Activated CD4-positive, alpha-beta T cell treated with anti-CD3 and anti-CD28 coated beads, Interleukin-2, amount 10 ng/mL, durations not matched to agents 7 days and 5 days (primary cell): ENCODE measurements at regions not wholly inside any gene's neighbourhood (a gene's known extent, or its start where the extent isn't known, plus 50 kb on each side); places are given as distances from the start of the nearest gene placed in this dataset.
A peak's percentile ranks its signal among the peaks of the same experiment; 100 is the strongest.
"Not testable (repeated sequence)": the region's sequence is repeated elsewhere in the genome, so short reads cannot be mapped to it uniquely, and the experiment has no call there.

Experiments used
- CTCF ChIA-PET: fragments of 350-600 bp; sonication (Branson Sonifier 250); formaldehyde crosslinking; loops from one replicate; lab custom pipeline; 2021; ENCODE audit warnings: antibody characterized with exemption; lab: Charles Lee
- POLR2A ChIA-PET: fragments of 350-600 bp; sonication (Branson Sonifier 250); formaldehyde crosslinking; loops from one replicate; lab custom pipeline; 2021; ENCODE audit warnings: antibody characterized with exemption; lab: Charles Lee
- DNase-seq: peaks from one replicate; pipeline ENCODE4 v3.0.0-alpha.2; 2020
- H3K27ac Mint-ChIP-seq: one replicate; pipeline ENCODE4 v1.8.0; 2021; ENCODE audit warnings: mild to moderate bottlenecking, moderate library complexity, mixed read lengths
- H3K27me3 Mint-ChIP-seq: one replicate; pipeline ENCODE4 v1.8.0; 2021; ENCODE audit warnings: mixed read lengths
- H3K36me3 Mint-ChIP-seq: one replicate; pipeline ENCODE4 v1.8.0; 2021; ENCODE audit warnings: low read depth, mixed read lengths
- H3K4me1 Mint-ChIP-seq: one replicate; pipeline ENCODE4 v1.8.0; 2021; ENCODE audit warnings: mixed read lengths
- H3K4me3 Mint-ChIP-seq: one replicate; pipeline ENCODE4 v1.8.0; 2021; ENCODE audit warnings: mild to moderate bottlenecking, moderate library complexity, mixed read lengths
- H3K9me3 Mint-ChIP-seq: one replicate; pipeline ENCODE4 v1.8.0; 2021; ENCODE audit warnings: mixed read lengths

DNA sequence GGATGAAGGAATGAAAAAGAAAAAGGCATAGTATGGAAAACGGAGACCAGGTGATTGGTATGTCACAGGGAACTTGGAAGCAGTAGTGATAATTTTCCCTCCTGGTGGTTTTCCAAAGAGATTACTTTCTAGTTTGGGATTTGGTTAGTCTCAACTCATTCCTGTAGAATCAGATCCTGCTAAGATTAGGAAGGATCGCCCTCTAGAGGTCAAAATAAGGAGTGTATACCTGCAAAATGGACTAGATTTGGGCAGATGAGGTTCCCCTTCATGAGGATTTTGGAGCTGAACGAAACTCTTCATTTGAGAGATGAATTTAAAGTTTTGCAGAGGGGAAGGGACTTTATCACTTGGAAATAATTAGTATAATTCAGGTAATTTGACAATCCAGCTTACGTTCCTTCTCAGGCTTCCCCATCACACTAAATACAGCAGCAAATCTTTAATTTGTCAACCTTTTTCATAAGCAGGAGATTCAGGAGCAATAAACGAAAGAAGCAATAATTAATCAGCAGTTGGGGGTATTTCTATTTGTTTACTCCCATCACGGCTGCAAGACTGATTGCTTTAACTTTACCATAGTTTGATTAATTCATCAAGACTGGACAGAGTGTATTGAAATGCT, 65.2 kb downstream of the CCDC195 start:
- peak; percentile 35 for DNase-seq
- ChIA-PET POLR2A (no interaction called here), CTCF (interaction anchor here (0.6 to 1.6 kb wide), 7 partner anchors 11 to 361 kb away, joined by 3 to 5 read pairs (median 4); no protein-coding TSS in a partner anchor)
- no peak overlapping the region for H3K27ac Mint-ChIP-seq
- H3K27me3 Mint-ChIP-seq, result no peaks in the 10 kb centered on the region
- H3K4me3 Mint-ChIP-seq, result no peak overlapping the region
- H3K9me3 Mint-ChIP-seq, result no peaks in the 10 kb centered on the region
- peaks cover 3% of the 10 kb centered on the region for H3K4me1 Mint-ChIP-seq
- H3K36me3 Mint-ChIP-seq, result no peaks in the 10 kb centered on the region

DNA sequence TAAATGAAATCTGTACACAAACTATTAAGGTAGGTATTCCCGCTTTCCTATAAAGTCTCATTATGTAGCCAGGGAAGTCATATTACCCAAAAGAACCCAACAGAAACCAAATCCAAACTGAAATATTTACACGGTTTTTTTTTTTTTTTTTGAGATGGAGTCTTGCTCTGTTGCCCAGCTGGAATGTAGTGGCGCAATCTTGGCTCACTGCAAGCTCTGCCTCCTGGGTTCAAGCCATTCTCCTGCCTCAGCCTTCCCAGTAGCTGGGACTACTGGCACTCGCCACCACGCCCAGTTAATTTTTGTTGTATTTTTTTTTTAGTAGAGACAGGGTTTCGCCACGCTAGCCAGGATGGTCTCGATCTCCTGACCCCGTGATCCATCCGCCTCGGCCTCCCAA, 62.5 kb upstream of the CUL3 start:
- H3K27me3 Mint-ChIP-seq, H3K4me3 Mint-ChIP-seq, H3K4me1 Mint-ChIP-seq, CTCF ChIA-PET, POLR2A ChIA-PET, H3K9me3 Mint-ChIP-seq, DNase-seq, H3K27ac Mint-ChIP-seq, H3K36me3 Mint-ChIP-seq: not testable (repeated sequence)

DNA sequence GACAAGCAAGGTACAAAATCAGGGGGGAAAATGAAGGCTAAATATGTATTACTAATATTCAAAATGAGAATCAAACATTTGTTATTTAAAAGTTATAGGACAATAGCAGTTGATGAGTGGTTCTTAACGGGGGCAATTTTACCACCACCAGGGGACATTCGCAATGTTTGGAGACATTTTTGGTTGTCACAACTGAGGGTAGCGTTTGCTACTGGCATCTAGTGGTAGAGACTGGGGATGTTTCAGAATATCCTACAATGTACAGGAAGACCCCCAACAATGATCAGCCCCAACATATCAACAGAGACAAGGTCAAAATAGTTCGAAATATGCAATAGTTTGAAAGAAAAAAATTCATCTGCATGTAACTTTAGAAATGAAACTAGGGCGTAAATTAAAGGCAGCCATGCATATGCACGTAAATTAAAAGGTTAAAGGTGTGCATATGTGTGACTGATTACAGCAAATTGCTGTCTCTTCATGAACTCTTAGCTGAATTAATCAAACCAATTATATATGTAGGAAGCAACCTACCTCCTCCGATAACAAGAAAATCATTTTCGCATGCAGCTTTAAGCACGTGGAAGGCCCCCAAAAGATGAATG, 61.2 kb upstream of the CUL3 start:
- peak; percentile 21 for DNase-seq
- H3K27ac Mint-ChIP-seq, result no peak overlapping the region

DNA sequence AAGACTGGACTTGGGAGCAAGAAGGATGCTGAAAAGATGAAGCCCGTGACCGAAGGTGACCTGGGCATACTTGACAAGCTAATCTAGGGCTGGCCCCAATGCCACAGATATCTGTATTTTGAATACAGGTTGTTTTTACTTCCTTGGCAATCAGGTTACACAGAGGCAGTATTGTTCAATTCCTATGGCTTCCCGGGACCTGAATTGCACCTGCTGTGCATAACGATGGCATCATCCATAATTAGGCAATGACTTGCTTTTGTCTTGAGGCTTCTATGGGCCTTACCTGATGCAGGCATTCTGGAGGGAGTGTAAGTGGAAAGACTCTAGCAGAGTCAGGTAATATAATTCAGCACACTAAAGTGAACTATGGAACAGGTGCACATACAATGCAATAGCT, 60.6 kb upstream of the CUL3 start:
- Mint-ChIP-seq H3K4me3 (no peak overlapping the region), H3K36me3 (no peaks in the 10 kb centered on the region), H3K27me3 (no peaks in the 10 kb centered on the region), H3K9me3 (no peaks in the 10 kb centered on the region), H3K4me1 (peaks cover 2% of the 10 kb centered on the region), H3K27ac (no peak overlapping the region)
- ChIA-PET POLR2A (no interaction called here), CTCF (no interaction called here)
- DNase-seq, result no peak

More for the DNA sequence above, 61.2 kb upstream of the CUL3 start:
- H3K27me3 Mint-ChIP-seq, result no peaks in the 10 kb centered on the region
- H3K4me3 Mint-ChIP-seq, result no peak overlapping the region
- CTCF ChIA-PET, result interaction anchor here (0.6 kb wide), 1 partner anchor 136 kb away, joined by 3 read pairs; no protein-coding TSS in a partner anchor
- POLR2A ChIA-PET, result no interaction called here
- peaks cover 3% of the 10 kb centered on the region for H3K4me1 Mint-ChIP-seq
- no peaks in the 10 kb centered on the region for H3K36me3 Mint-ChIP-seq
- H3K9me3 Mint-ChIP-seq, result no peaks in the 10 kb centered on the region

DNA sequence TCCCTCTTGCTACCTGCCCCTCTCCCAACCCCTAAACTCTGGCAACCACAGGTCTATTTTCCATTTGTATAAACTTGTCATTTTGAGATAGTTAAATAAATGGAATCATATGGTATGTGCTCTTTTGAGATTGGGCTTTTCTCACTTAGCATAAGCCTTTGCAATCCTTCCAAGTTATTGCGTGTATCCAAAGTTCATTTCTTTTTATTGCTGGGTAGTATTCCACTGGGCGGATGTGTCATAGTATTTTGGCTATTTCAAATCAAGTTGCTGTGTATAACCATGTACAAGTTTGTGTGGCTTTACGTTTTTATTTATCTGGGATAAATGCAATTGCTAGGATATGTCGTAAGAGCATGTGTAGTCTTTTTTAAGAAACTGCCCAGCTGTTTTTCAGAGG, 55.5 kb upstream of the CUL3 start:
- Mint-ChIP-seq H3K27ac (no peak overlapping the region), H3K9me3 (no peaks in the 10 kb centered on the region), H3K36me3 (no peaks in the 10 kb centered on the region), H3K4me3 (no peak overlapping the region), H3K4me1 (peaks cover 10% of the 10 kb centered on the region), H3K27me3 (no peaks in the 10 kb centered on the region)
- DNase-seq, result no peak
- ChIA-PET POLR2A (no interaction called here), CTCF (no interaction called here)

DNA sequence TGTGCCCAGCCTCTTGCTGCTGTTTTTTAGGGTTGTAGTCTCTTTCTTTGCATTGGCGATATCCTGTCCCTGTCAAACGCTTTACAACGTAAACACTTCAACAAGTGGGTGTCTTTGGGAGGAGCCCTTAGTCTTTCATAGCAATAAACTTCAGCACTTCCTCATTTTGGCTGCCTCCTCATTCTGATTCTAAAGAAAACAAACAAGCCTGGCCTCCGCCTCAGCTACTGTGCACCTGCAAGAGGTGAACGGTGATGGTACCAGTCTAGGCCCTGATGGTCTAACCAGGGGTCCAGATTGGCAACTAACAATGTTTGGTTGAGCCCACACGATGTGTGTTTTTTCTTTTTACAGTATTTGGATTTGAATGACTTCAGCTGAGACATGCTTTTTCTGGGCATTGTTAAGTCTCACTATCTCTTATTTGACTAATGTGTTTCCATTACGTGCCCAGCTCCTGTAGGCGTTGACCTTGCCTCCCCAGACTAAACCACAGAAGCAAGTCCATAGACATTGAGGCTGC, 53.2 kb upstream of the CUL3 start:
- ChIA-PET CTCF (interaction anchor here (0.7 to 1.1 kb wide), 2 partner anchors 247 to 263 kb away, joined by 3 read pairs; no protein-coding TSS in a partner anchor), POLR2A (no interaction called here)
- H3K36me3 Mint-ChIP-seq, result no peaks in the 10 kb centered on the region

More for the DNA sequence above, 53.2 kb upstream of the CUL3 start:
- Mint-ChIP-seq H3K27me3 (no peaks in the 10 kb centered on the region), H3K4me3 (no peak overlapping the region), H3K27ac (peak overlapping the region; percentile 84), H3K4me1 (peaks cover 10% of the 10 kb centered on the region), H3K9me3 (no peaks in the 10 kb centered on the region)
- DNase-seq, result peak; percentile 9
